ENCODE measurements at regions not wholly inside any gene's neighbourhood (a gene's known extent, or its start where the extent isn't known, plus 50 kb on each side); places are given as distances from the start of the nearest gene placed in this dataset.

DNA sequence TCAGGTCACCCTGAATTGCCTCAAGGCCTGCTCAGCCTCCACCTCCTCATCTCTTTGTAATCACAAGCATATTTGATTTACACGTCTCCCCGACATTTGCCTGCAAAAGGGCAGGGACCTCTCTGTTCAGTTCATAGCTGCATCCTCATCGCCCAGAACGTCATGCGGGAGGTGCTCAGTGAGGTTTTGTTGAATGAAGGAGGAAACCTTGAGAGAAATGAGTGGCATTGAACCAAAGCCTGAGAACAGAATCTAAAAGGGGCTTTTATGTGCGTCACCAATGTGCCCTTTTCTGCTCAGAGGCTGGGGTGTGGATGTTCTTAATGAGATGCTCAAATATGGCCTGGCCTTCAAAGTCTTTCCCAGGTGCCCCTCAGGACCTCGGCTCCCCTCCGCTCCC lies 50.0 kb upstream of the LHX5 start:
- no peaks in the 10 kb centered on the region for H3K36me3 Mint-ChIP-seq (ENCODE audit: low read depth)
- peaks cover 58% of the 10 kb centered on the region for H3K27me3 Mint-ChIP-seq
- intact Hi-C loops (cut with micrococcal nuclease), result no loop called here
- ATAC-seq (ENCODE audit: low read depth) (no peak), DNase-seq (no peak)
- H3K4me1 Mint-ChIP-seq, result no peaks in the 10 kb centered on the region
- CTCF ChIA-PET, result no interaction called here
- TF ChIP-seq, protein P1, sequence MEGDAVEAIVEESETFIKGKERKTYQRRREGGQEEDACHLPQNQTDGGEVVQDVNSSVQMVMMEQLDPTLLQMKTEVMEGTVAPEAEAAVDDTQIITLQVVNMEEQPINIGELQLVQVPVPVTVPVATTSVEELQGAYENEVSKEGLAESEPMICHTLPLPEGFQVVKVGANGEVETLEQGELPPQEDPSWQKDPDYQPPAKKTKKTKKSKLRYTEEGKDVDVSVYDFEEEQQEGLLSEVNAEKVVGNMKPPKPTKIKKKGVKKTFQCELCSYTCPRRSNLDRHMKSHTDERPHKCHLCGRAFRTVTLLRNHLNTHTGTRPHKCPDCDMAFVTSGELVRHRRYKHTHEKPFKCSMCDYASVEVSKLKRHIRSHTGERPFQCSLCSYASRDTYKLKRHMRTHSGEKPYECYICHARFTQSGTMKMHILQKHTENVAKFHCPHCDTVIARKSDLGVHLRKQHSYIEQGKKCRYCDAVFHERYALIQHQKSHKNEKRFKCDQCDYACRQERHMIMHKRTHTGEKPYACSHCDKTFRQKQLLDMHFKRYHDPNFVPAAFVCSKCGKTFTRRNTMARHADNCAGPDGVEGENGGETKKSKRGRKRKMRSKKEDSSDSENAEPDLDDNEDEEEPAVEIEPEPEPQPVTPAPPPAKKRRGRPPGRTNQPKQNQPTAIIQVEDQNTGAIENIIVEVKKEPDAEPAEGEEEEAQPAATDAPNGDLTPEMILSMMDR (IDR thresholded peaks at IDR 0.05), result no peak
- no peaks in the 10 kb centered on the region for H3K9me3 Mint-ChIP-seq
- POLR2A ChIA-PET, result no interaction called here
- no peak overlapping the region for H3K4me3 Mint-ChIP-seq
- no peak overlapping the region for H3K27ac Mint-ChIP-seq

Data from activated B cell treated with CpG ODN at 0.5 μM for 24 hours (primary cell).